SJSA1 (cell line): ENCODE measurements at regions not wholly inside any gene's neighbourhood (a gene's known extent, or its start where the extent isn't known, plus 50 kb on each side); places are given as distances from the start of the nearest gene placed in this dataset.

Source experiments
- DNase-seq, 2 experiments: peaks; one replicate each; pipeline ENCODE4 v3.0.0-alpha.2; 2015 to 2020; ENCODE audit warnings: low spot score in 2 of 2, low read depth in 1 of 2
- H3K27ac ChIP-seq: fragments of 250-450 bp; sonication (Bioruptor Pico); 2 replicates; pipeline ENCODE4 v1.5.1; 2020; ENCODE audit warnings: mild to moderate bottlenecking, moderate library complexity
- H3K27me3 ChIP-seq: fragments of 250-450 bp; sonication (Bioruptor Pico); replicated peaks from 2 replicates; pipeline ENCODE4 v1.5.1; 2020; ENCODE audit warnings: mild to moderate bottlenecking, moderate library complexity
- H3K36me3 ChIP-seq: fragments of 250-450 bp; sonication (Bioruptor Pico); 2 replicates; pipeline ENCODE4 v1.5.1; 2020; ENCODE audit warnings: mild to moderate bottlenecking
- H3K4me1 ChIP-seq: fragments of 250-450 bp; sonication (Bioruptor Pico); replicated peaks from 2 replicates; pipeline ENCODE4 v1.6.1; 2021; ENCODE audit warnings: mild to moderate bottlenecking
- H3K4me3 ChIP-seq: fragments of 250-450 bp; sonication (Bioruptor Pico); 2 replicates; pipeline ENCODE4 v1.5.1; 2020; ENCODE audit warnings: mild to moderate bottlenecking
- H3K9me3 ChIP-seq: fragments of 250-450 bp; sonication (Bioruptor Pico); replicated peaks from 2 replicates; pipeline ENCODE4 v1.5.1; 2020; ENCODE audit warnings: mild to moderate bottlenecking

DNA sequence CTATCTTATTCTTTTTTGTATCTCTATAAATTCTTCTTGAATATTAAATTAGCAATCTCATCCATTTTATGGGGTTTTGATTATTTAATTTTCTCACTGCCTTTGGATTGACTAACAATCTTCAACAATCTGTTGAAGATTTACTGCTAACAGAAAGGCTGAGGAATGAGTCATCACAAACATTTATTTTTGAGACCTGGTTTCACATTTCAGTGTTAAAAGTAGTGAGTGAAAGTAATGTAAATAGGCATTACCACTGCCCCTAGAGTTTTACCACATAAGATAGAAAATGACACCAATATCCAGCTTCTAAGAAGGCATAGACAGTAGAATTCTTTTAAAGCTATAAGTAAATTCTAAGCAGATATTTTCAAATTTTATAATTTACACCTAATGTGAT, 472.8 kb downstream of the OLFM4 start:
- Histone ChIP-seq H3K27ac (no peak overlapping the region), H3K4me1 (no peaks in the 10 kb centered on the region), H3K36me3 (no peaks in the 10 kb centered on the region), H3K27me3 (no peaks in the 10 kb centered on the region), H3K4me3 (no peak overlapping the region), H3K9me3 (no peaks in the 10 kb centered on the region)
- DNase-seq = no peak

DNA sequence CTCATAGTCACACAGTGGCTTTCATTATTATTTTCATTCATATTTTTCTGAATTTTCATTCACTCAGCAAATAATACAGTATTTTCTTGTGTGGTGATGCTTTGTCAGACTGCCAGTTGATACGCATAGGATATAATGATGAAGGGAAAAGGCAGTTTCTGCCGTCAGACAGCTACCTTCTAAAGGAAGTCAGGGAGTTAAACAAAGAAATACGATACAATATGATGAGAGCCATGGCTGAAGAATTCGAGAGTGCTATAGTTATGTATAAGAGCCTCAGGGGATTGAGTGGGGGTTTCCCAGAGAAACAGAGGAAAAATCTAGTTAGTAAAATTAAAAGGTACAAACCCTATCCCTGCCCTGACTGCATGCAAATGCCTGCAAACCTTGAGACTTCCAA, 479.1 kb downstream of the OLFM4 start:
- Histone ChIP-seq H3K27me3 (no peaks in the 10 kb centered on the region), H3K9me3 (no peaks in the 10 kb centered on the region), H3K27ac (no peak overlapping the region), H3K4me1 (no peaks in the 10 kb centered on the region), H3K4me3 (no peak overlapping the region), H3K36me3 (no peaks in the 10 kb centered on the region)
- DNase-seq = no peak

DNA sequence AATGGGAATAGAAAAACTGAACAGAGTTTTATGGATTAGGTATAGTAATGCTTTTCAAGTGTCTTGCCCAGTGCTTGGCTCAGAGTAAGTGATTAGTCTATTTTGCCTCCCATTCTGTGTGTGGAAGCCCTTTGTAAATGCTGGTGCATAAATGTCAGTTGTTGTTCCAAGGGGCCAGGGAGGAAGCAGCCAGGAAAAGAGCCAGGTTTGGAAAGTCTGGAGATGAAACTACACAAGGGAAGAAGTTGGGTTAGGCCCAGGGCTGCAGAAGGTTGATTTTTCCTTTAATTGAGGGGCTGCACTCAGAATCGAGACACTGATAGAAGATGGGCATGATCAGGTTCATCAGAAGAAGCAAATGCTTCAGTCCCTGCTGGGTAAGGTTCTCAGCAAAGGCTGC, 484.0 kb downstream of the OLFM4 start:
- no peak for DNase-seq
- Histone ChIP-seq H3K9me3 (no peaks in the 10 kb centered on the region), H3K27me3 (no peaks in the 10 kb centered on the region), H3K4me3 (no peak overlapping the region), H3K4me1 (no peaks in the 10 kb centered on the region), H3K36me3 (no peaks in the 10 kb centered on the region), H3K27ac (no peak overlapping the region)

DNA sequence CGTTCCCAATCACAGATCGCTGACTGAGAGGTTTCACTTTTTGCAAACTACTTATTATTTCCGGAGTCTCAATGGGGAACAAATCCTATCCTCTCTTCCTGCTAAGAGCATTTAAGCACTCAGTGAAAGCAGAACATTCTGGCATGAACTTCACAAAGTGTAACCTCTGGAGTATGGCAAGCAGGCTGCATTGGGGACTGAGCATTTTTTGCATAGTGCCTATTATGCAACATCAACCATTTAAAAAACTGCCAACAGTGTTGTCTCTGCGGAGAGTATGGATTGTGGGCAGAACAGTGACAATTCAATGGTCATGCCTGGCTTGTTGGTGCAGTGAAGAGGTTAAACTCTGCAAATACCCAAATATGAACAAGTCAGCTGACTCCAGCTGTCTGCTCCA, 484.6 kb downstream of the OLFM4 start:
- Histone ChIP-seq H3K4me1 (no peaks in the 10 kb centered on the region), H3K36me3 (no peaks in the 10 kb centered on the region), H3K27me3 (no peaks in the 10 kb centered on the region), H3K4me3 (no peak overlapping the region), H3K27ac (no peak overlapping the region), H3K9me3 (no peaks in the 10 kb centered on the region)
- DNase-seq = no peak

DNA sequence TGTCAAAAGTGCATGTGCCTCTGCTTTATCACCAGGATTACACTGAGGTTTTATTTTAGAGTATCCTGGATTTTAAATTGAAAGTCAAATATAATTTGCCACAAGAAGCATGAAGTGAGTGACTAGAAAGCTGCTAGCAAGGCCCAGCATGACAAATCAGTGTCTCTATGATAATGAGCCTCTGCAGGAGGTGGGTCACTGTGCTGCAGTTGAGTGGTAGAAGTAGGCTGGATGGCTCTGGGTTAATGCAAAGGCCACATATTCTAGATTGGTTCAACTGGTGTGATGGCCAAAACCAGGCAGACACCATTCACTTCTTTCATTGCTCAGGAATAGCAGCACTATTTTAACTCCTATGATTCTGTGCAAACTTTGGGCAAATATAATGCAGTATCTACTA, 491.5 kb downstream of the OLFM4 start:
- no peaks in the 10 kb centered on the region for H3K27me3 ChIP-seq
- no peaks in the 10 kb centered on the region for H3K36me3 ChIP-seq
- no peaks in the 10 kb centered on the region for H3K9me3 ChIP-seq
- H3K4me3 ChIP-seq = no peak overlapping the region
- H3K27ac ChIP-seq = no peak overlapping the region
- DNase-seq = no peak
- H3K4me1 ChIP-seq = no peaks in the 10 kb centered on the region

DNA sequence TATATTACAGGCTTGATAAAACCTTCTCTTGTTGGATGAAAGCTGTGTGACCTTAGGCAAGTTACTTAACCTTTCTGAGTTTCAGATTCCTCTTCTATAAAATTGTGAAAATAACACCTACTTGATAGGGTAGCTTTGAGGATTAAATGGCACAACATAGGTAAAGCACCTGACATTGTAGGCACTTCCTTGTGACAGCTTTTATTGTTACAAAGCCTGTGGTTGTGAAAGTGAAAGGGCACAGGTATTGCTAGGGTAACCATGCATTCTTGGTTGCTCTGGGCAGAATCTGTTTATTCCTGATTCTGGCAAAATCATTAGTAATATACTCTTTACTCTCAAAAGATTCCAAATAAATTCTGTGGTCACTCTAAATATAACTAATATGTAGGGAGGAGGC, 493.4 kb downstream of the OLFM4 start:
- no peaks in the 10 kb centered on the region for H3K36me3 ChIP-seq
- no peak overlapping the region for H3K27ac ChIP-seq
- no peak for DNase-seq
- no peaks in the 10 kb centered on the region for H3K4me1 ChIP-seq
- no peak overlapping the region for H3K4me3 ChIP-seq
- no peaks in the 10 kb centered on the region for H3K9me3 ChIP-seq
- H3K27me3 ChIP-seq = no peaks in the 10 kb centered on the region

DNA sequence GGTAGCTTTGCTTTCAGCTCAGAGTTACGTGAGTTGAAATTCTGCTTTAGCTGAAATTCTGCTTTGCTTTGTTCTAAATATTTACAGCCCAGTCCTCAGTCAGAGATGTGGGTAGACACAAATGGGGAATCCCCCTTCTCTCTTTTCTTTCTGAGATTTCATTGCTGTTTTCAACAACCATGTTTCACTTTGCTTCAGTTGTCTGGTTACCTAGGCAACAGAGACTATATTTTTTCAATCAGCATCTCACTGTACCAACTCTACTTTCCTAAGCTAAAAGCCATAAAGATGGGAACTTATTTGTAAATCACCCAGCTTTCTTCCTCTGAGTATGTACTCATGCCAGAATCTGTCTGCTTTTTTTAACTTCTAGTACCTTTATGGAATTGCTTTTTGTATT, 509.0 kb downstream of the OLFM4 start:
- H3K9me3 ChIP-seq = no peaks in the 10 kb centered on the region
- no peaks in the 10 kb centered on the region for H3K27me3 ChIP-seq
- no peak overlapping the region for H3K27ac ChIP-seq
- H3K4me1 ChIP-seq = no peaks in the 10 kb centered on the region
- no peak for DNase-seq
- H3K4me3 ChIP-seq = no peak overlapping the region
- no peaks in the 10 kb centered on the region for H3K36me3 ChIP-seq

DNA sequence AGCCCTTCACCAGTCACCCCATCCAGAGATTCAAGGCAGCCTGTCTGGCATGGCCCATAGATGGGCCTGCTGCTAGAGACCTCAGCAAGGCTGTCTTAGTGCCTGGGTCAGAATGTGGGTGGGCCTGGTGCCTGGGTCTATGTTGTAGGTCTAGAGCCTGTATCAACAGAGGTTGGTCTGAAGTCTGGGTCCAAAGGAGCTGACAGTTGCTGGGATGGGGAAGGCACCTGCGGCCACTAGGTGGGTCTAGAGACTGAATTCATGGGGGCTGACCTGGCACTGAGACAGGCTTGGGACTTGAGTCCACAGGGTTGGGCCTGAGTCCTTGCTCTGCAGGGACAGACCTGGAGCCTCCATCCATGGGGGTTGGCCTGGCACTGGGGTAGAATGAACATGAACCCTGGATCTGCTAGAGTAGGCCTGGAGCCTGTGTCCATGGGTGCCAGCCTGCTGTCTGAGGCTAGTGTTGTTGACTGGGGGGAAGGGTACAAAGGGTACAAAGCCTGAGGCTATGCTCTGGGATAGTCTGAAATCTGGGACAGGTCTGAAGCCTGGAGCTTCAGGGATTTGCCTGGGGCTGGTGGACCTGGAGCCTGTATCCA, 516.8 kb downstream of the OLFM4 start:
- H3K27ac ChIP-seq = no peak overlapping the region
- no peaks in the 10 kb centered on the region for H3K27me3 ChIP-seq
- no peaks in the 10 kb centered on the region for H3K4me1 ChIP-seq
- no peak overlapping the region for H3K4me3 ChIP-seq
- H3K9me3 ChIP-seq = no peaks in the 10 kb centered on the region; the same call in 1 of the 2 replicates
- DNase-seq = no peak
- H3K36me3 ChIP-seq = no peaks in the 10 kb centered on the region

DNA sequence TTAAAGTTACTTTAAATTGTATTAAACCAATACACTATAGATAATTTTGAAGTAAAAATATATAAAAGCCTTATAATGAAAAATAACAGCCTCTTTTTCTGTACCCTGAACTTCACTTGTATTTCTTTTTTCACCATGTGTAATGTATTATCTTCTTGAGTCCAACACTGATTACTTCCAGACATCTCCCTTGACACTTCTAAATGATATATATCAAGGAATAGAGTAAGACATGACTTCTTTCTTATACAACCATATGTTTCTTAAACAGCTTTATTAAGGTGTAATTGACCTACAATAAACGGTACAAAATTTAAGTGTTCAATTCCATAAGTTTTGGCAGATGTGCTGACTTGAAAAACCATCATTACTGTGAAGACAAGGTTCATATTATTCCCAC, 531.9 kb downstream of the OLFM4 start:
- no peaks in the 10 kb centered on the region for H3K27me3 ChIP-seq
- no peaks in the 10 kb centered on the region for H3K9me3 ChIP-seq
- no peak overlapping the region for H3K27ac ChIP-seq
- no peak overlapping the region for H3K4me3 ChIP-seq
- H3K4me1 ChIP-seq = no peaks in the 10 kb centered on the region
- no peaks in the 10 kb centered on the region for H3K36me3 ChIP-seq
- no peak for DNase-seq

DNA sequence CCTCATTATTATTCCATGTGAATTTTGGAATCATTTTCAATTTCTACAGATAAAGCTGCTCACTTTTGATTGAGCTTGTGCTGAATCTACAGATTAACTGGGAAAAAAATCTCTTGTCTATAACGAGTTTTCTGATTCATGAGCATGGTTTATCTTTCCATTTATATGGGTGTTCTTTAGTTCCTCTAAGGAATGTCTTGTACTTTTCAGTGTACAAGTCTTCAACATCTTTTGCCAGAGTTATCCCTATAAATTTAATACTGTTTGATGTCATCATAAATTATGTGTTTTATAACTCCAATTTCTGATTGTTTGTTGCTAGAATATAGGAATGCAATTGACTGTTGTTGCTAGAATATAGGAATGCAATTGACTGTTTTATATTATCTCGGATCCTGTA, 533.8 kb downstream of the OLFM4 start:
- Histone ChIP-seq H3K9me3 (no peaks in the 10 kb centered on the region), H3K4me3 (no peak overlapping the region), H3K27me3 (no peaks in the 10 kb centered on the region), H3K27ac (no peak overlapping the region), H3K36me3 (no peaks in the 10 kb centered on the region), H3K4me1 (no peaks in the 10 kb centered on the region)
- no peak for DNase-seq

DNA sequence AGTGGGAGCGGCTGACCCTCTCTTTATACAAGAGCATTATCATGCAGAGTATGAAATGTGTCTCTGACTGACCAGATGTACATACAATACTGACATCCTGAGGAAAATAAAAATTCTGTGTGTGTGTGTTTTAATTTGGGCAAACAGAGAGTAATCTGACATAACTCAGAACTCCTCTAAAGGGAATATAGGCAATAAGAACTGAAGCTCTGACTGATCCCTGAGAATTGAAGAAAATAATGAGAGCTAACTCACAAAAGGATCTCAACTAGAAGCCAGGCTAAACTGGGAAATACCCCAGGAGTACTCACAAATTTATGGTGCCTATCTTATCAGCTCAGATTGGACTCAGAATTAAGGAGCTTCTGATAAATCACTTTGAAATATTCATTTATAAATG, 539.9 kb downstream of the OLFM4 start:
- Histone ChIP-seq H3K9me3 (no peaks in the 10 kb centered on the region), H3K27ac (no peak overlapping the region), H3K4me1 (no peaks in the 10 kb centered on the region), H3K27me3 (no peaks in the 10 kb centered on the region), H3K36me3 (no peaks in the 10 kb centered on the region), H3K4me3 (no peak overlapping the region)
- DNase-seq = no peak

DNA sequence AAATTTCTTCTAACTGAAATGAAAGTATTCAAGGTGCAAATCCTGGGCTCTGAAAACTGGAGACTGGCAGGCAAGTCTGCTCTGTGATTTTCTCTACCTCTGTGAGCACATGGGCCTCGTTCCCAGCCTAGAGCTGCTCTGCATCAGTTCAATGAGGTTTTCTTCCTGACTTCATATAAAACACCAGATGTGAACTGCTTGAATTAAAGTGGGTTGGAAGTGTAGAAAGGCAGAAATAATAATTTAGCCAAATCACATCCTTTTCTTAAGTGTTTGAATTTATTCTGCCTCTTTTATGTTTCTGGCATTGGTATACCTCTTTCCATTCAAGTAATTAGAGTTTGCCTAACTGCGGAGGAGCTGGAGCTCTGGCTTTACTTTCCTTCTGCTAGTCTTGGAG, 540.8 kb downstream of the OLFM4 start:
- no peaks in the 10 kb centered on the region for H3K36me3 ChIP-seq
- DNase-seq = no peak
- H3K27me3 ChIP-seq = no peaks in the 10 kb centered on the region
- no peaks in the 10 kb centered on the region for H3K4me1 ChIP-seq
- no peaks in the 10 kb centered on the region for H3K9me3 ChIP-seq
- no peak overlapping the region for H3K4me3 ChIP-seq
- H3K27ac ChIP-seq = no peak overlapping the region

DNA sequence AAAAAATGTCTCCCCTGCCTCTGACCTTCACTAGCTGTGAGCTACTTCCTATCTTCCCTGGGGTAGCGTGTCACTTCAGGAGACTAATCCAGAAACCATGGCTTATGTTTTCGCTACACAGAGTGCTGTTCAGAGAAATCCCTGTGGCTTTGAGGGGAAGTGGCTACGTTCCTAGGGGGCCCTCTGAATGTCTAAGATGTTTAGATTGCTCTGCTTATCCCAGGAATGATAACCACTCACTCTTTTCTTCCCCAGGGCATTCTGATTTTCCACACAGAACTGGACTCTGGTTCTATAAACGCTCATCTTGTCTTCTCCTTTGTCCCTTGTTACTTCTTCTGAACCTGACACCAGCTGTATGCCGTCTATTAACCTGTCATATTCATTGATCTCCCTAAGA, 572.5 kb downstream of the OLFM4 start:
- Histone ChIP-seq H3K4me1 (no peaks in the 10 kb centered on the region), H3K9me3 (no peaks in the 10 kb centered on the region), H3K27ac (no peak overlapping the region), H3K36me3 (no peaks in the 10 kb centered on the region), H3K4me3 (no peak overlapping the region), H3K27me3 (no peaks in the 10 kb centered on the region)
- DNase-seq = no peak

DNA sequence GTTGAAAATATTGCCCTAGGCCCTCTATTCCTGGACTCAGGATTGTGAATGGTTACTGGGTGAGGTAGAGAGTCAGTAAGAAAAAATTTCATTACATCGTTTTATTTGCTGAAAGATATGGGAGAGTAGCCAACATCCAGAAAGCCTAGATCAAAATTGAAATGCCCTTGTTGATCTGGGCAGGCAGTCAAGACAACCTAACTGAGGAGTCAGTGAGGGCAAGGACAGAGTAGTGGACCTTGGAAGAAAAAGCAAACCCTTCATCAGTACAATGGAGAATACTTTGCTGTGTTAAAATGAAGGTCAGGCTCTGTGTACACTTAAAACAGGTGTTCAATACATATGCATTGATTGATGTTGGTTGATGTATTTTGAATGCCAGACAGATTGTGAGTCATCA, 576.7 kb downstream of the OLFM4 start:
- Histone ChIP-seq H3K4me3 (no peak overlapping the region), H3K9me3 (no peaks in the 10 kb centered on the region), H3K27me3 (no peaks in the 10 kb centered on the region), H3K4me1 (no peaks in the 10 kb centered on the region), H3K27ac (no peak overlapping the region), H3K36me3 (no peaks in the 10 kb centered on the region)
- no peak for DNase-seq

DNA sequence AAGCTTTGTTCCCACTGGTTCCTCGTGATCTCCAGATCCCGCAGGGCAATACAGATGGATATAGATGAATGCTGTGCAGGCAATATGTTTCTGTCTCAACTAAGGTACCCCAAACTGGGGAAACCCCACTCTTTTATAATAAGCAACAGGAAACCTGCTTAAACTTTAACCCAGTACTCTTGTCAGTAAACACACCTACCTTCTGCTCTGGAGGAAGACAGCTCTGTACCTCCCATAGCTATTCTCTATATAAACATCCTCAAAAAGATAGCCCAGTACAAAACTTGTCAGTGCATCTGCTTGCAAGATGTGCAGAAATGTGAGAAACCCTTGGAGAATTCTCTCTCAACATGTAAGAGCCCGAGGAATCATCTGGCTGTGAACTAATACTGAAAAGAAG, 583.6 kb downstream of the OLFM4 start:
- Histone ChIP-seq H3K9me3 (no peaks in the 10 kb centered on the region), H3K27me3 (no peaks in the 10 kb centered on the region), H3K4me1 (no peaks in the 10 kb centered on the region), H3K27ac (no peak overlapping the region), H3K4me3 (no peak overlapping the region), H3K36me3 (no peaks in the 10 kb centered on the region)
- no peak for DNase-seq
